DMS153 treated with DMSO at 0.1 percent for 48 hours (cell line): ENCODE measurements at regions not wholly inside any gene's neighbourhood (a gene's known extent, or its start where the extent isn't known, plus 50 kb on each side); places are given as distances from the start of the nearest gene placed in this dataset.

Experiments
- DNase-seq: peaks from one replicate; lab custom pipeline; 2025; ENCODE audit not compliant: unreplicated experiment; lab: John Stamatoyannopoulos, UW

GRCh38 chr1:60394436-60394835 is 320.9 kb upstream of the C1orf87 start:
- no peak for DNase-seq

- DNase-seq, result no peak
Measured at GRCh38 chr1:60390593-60391282, 317.2 kb upstream of the C1orf87 start.

- DNase-seq, result peak; percentile 74
Measured at GRCh38 chr1:60388092-60388987, 314.8 kb upstream of the C1orf87 start.

- no peak for DNase-seq
Measured at GRCh38 chr1:60387175-60387574, 313.6 kb upstream of the C1orf87 start.

GRCh38 chr1:60386249-60386648 is 312.7 kb upstream of the C1orf87 start:
- no peak for DNase-seq

GRCh38 chr1:60376196-60376595 is 302.6 kb upstream of the C1orf87 start:
- DNase-seq, result no peak

GRCh38 chr1:60374537-60374936 is 301.0 kb upstream of the C1orf87 start:
- no peak for DNase-seq

GRCh38 chr1:60367532-60367931 is 294.0 kb upstream of the C1orf87 start:
- no peak for DNase-seq

GRCh38 chr1:60359431-60359830 is 285.9 kb upstream of the C1orf87 start:
- no peak for DNase-seq

GRCh38 chr1:60350531-60350930 is 277.0 kb upstream of the C1orf87 start:
- no peak for DNase-seq

- DNase-seq, result no peak
Measured at GRCh38 chr1:60348884-60349283, 275.3 kb upstream of the C1orf87 start.

- DNase-seq, result no peak
Measured at GRCh38 chr1:60345621-60346020, 272.1 kb upstream of the C1orf87 start.

- DNase-seq, result no peak
Measured at GRCh38 chr1:60345049-60345448, 271.5 kb upstream of the C1orf87 start.

GRCh38 chr1:60343736-60344135 is 270.2 kb upstream of the C1orf87 start:
- no peak for DNase-seq

- no peak for DNase-seq
Measured at GRCh38 chr1:60342569-60342968, 269.0 kb upstream of the C1orf87 start.

GRCh38 chr1:60341274-60341673 is 267.7 kb upstream of the C1orf87 start:
- no peak for DNase-seq

GRCh38 chr1:60331647-60332046 is 258.1 kb upstream of the C1orf87 start:
- no peak for DNase-seq

GRCh38 chr1:60329651-60330050 is 256.1 kb upstream of the C1orf87 start:
- DNase-seq, result no peak

GRCh38 chr1:60311838-60312237 is 238.3 kb upstream of the C1orf87 start:
- DNase-seq, result no peak

- no peak for DNase-seq
Measured at GRCh38 chr1:60299581-60299980, 226.0 kb upstream of the C1orf87 start.

GRCh38 chr1:60298290-60298689 is 224.7 kb upstream of the C1orf87 start:
- no peak for DNase-seq

- DNase-seq, result no peak
Measured at GRCh38 chr1:60296794-60297193, 223.2 kb upstream of the C1orf87 start.
